GM19395 (cell line): ENCODE measurements at regions not wholly inside any gene's neighbourhood (a gene's known extent, or its start where the extent isn't known, plus 50 kb on each side); places are given as distances from the start of the nearest gene placed in this dataset.

Experiments used
- ATAC-seq: cut with Tn5 transposase; IDR thresholded peaks from one replicate; pipeline ENCODE4 v1.9.1; 2021; ENCODE audit warnings: mild to moderate bottlenecking, moderate library complexity; ENCODE audit not compliant: unreplicated experiment

DNA sequence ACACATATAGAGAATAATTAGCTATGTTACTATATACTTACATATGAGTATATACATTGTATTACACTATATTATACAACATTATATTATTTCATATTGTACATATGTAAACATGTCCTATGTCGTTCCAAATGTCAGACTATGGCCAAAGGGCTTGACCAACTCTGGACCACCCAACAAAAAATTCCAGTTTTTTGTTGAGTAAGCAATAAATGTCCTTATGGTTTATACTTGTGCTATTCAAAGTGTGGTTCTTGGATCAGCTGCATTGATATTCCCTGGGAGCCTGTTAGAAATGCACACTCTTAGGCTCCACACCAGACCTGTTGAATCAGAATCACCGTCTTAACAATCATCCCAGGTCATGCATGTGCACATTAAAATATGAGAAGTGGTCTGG is 225.4 kb upstream of the ZFP64 start:
- ATAC-seq = no peak

DNA sequence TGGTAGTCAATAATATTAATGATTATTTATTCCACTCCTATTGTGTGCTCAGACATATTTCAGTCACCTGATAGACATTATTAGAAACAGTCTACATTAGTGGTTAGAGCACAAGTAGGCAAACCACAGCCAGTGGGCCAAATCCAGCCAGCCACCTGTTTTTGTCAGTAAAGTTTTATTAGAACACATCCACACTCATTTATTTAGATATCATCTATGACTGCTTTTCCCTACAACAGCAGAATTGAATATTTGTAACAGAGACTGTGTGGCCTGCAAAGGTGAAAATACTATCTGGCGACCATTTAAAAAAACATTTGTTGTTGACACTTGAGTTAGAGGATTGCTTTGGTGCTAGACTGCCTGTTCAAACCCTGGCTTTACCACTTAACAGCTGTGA is 220.0 kb upstream of the ZFP64 start:
- ATAC-seq = no peak

DNA sequence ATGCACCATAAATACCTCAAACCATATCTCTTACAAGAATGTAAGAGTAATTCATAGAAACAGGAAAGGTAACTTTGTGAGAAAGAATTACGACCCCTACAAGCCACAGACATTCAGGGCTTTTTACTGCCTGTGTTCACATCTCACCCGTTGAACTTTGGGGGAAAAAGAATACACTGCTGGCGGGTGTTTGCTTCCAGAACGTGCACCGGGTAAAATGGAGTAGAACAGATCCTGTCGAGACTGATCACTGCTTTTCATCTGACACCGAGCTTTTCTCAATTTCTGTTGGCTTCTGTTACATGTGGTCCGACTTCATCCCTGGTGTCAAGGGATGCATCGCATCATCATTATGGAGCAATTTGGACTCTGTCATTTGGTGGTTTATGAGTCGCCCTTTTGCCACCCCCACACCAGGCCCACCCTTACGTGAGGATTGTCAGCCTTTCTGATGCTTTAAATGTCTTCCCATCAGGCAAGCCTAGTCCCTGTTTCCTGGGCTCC is 219.2 kb upstream of the ZFP64 start:
- ATAC-seq = no peak

DNA sequence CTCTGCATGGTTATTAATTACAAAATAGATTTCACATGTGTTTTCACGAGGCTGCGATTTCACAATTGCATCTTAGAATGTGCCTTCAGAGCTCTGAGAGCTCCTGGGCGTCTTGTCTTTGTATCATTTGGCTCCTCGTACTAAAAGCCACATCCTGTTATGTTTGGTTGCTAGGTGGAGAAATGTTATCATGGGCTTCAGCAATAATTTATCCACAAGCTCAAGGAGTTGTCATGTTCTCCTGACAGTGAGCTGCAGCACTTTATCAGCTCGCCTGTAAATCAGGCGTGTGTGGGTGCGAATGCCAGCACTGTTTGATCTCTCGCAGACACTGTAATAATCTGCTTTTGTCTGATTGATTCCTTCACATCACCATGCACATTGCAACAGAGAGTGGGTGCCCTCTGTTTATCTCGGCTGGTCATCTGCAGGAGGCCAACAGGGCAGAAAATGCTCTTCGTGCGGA is 218.6 kb upstream of the ZFP64 start:
- no peak for ATAC-seq

DNA sequence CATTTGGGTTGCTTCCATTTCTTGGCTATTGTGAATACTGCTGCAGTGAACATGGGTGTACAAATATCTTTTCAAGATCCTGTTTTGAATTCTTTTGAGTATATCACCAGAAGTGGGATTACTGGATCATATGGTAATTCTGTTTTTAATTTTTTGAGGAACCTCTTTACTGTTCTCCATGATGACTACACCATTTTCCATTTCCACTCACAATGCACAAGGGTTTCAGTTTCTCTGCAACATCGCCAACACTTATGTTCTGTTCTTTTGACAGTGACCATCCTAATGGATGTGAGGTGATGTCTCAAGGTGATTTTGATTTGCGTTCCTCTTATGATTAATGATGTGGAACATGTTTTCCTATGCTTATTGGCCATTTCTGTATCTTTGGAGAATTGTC is 214.4 kb upstream of the ZFP64 start:
- ATAC-seq = no peak

DNA sequence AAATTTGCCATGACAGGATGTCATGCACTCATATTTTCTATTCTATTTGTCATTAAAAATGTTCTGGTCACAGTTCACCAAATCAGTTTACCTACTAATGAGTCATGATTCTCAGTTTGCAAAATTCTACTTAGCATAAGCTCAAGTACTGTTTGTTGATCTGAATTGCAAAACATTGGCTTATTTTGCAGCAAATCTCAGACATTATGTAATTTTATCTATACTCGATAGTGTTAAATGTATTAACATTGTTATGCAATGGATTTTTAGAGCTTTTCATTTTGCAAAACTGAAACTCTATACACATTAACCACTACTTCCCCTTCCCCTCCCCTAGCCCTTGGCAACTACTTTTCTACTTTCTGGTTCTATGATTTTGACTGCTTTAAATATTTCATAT is 213.8 kb upstream of the ZFP64 start:
- peak; percentile 82 for ATAC-seq

DNA sequence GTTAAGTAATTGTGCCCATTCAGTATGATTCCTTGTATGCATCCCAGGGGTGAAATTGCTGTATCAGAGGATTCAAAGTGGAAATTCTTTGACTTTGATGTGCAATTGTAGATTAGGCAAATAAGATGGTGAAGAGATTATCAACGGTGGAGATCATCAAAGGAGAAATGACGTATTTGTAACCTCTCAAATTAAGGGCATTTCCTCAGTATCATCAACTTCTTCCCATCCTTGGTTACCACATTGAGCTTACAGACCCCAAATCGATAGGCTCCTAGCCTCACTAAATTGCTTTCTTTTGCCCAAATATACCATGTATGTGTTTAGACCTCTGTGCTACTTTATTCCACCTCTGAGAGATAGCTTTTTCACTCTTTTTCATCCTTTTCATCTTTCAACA is 213.1 kb upstream of the ZFP64 start:
- no peak for ATAC-seq

DNA sequence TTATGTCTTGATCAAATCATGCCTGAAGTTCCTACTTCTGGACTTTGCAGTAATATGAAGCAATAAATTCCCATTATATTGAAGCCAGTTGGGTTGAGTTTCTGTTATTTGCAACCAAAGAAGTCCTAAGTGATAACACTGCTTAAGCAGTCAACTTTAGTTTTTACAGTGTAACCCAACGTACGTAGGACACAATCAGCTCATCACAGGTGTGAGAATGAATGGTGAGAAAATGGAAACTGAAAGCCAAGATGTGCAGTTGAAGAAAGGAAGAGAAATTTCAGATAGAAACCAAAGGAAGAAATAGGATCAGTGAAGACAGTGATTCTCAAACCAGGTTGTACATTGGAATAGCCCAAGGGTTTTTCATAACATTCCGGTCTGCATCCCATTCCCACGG is 211.4 kb upstream of the ZFP64 start:
- no peak for ATAC-seq

DNA sequence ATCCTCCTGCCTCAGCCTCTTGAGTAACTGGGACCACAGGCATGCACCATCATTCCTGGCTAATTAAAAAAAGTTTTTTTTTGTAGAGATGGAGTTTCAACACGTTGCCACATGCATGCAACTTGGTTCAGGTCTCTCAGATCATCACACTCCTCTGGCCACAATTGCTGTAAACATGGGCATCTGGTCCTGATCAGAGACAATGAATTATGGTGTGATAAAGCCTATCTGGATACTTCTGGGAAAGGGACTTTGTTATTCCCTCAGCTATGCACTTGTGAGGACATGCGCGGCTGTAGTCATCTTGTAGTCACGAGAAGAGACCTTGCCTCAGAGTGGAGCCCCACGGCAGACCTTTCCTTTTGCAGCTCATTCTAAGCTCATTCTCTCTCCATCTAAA is 210.9 kb upstream of the ZFP64 start:
- ATAC-seq = no peak

DNA sequence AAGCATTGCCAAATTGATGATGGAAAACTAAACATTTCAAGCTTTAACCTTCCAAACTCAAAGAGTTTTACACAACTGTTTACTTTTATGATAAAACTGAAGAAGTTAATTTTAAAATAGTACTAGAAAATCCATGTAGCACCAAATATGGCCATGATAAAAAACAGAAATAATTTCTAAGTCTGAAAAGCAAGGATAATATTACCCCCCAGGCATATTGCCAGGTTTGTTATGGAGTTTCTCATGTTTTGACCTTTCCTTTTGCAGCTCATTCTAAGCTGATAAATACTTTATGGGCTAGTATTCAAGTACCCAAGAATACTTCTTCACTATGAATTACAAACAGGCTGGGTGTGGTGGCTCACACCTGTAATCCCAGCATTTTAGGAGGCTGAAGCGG is 209.9 kb upstream of the ZFP64 start:
- no peak for ATAC-seq

DNA sequence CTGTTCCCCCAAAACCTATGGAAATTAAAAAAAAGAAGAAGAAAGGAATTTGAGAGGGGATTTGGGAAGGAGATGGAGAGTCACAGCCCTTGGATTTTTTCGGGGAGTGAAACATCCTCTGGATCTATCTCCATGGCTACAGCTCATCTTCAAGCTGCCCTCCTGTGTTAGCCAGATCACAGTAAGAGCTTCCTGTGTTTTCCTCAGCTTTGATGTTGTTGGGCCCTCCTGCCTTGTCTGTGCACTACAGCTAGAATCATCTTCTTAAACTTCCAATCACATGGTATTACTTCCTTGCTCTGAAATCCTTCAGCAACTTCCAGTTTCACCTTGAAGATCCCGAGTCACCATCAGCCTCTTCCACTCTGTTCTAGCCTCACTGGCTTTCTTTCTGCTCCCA is 207.8 kb upstream of the ZFP64 start:
- ATAC-seq = no peak

DNA sequence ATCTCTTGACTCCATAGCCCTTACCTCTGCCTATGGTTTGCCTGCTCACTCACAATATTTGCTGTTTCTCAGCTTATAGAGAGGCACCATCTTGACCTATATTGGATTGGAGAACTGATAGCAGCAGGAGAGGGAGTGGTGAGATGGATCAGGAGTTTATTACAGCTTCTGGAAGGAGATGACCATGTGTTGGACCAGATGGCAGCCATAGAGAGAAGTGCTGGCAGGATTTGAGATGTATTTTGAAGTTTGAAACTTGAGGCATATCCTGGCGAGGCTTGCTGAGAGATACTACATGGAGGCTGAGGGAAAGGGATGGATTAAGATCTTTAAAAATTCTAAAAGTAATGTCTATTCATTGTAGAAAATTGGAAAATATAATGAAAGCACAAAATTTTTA is 198.0 kb upstream of the ZFP64 start:
- ATAC-seq = no peak

DNA sequence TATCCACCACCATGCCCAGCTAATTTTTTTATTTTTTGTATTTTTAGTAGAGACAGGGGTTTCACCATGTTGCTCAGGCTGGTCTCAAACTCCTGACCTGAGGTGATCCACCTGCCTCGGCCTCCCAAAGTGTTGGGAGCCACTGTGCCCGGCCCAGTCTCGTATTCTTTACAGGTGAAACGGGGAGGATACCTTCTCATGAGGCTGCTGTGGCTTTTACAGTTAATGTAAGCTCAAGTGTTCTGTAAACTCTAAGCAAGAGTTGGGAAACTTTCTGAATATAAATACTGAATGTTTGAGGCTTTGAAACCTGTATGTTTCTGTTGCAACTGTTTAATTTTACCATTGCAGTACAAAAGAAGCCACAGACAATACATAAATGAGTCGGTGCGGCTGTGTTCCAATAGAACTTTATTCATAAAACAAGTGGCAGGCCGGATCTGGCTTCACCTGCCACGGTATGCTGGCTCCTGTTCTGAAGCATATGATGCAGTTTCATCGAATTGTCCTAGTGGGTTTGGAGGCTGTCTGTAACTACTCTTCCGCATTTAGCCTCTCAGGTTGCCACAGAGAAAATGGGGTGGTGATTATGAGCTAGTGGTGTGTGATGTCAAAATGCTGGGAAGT is 192.5 kb upstream of the ZFP64 start:
- ATAC-seq = no peak

DNA sequence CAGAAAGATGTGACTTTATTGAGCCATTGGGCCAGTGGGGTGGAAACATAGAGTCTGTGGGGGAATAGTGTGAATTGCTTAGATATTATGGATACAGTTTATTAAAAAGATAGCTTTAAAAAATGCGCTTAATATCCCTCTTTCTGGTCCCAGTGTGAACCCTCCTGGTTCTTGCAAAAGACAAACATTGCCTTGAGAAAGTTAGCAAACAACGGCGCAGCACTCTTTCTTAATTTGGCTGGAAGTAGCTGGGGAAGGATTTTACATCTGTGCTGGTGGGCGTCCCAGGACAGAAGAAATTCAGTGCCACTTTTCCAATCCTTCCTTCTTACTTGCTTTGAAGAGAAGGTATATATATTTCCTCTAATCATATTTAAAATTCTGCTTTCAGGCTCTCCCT is 191.4 kb upstream of the ZFP64 start:
- no peak for ATAC-seq

DNA sequence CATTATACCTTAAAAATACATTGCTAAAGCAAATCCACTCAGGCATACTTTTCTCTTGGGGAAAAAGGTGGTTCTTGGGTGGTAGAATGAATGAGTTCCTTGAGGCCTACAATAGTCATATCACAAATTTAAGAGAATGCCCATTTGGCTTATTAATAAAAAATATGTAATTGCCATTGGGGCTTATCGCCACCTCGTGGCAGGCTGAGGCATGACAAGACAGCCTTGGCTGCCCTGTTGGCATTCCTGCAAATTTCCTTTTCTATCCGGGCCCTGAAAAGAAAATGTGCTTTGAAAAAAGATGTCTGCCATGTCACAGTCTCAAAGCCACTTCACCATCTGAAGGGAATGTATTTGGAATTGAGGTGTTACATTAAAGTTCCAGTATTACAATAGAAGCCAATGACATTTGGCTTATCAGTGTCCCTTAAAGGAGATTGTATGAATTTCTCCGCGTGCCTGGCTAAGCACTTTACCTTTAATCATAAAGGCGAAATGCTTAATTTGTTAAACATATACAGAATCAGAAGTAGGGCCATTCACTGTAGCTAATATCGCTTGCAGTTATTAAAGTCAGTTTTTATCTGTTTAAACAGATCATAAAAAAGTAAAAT is 188.3 kb upstream of the ZFP64 start:
- no peak for ATAC-seq

DNA sequence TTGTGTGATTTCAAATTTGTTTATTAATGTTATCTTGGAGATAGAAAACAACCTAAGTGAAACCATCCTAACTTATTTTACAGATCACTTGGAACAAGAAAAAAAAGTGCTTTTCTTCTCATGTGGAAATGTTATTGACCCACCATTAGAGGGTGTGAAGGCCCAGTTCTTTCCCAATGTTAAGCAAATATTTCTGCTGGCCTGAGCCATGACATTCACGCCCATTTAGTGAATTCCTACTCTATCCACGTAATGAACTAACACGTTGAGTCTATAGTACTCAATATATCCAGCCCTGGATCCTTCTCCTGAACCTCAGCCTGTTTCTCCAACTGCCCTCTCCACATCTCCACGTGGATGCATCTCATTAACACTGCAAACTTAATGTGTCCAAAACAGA is 180.6 kb upstream of the ZFP64 start:
- no peak for ATAC-seq

DNA sequence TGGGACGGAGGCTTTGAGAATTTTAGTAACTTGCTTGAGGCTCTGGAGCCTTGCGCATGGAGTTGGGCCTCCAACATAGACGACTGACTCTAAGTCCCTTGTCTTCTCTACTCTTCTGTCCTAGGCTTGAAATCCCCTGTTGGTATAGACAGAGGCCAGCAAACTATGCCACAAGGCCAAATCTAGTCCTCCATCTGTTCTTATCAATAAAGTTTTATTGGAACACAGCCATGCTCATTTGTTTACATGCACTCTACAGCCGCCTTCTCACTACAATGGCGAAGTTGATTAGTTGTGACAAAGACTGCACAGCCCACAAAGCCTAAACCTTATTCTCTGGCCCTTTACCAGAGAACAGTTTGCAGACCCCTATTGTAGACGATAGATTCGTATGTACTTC is 174.1 kb upstream of the ZFP64 start:
- no peak for ATAC-seq

DNA sequence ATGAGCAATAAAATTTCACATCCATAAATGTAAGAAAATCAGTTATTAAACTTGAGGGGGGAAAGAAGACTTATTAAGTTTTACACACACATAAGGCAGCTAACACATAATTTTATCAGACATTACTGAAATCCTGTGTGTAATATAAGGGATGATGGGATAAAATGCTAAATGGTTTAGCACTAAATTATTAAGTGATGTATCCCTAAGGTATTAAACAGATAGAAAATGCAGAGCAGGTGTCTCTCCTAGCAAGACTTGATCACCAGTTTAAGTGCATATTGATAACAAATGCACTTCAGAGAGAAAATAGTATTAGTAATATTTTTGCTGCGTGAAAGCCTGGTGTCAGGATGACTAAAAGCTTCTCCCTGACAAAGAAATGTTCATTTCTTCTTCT is 172.8 kb upstream of the ZFP64 start:
- no peak for ATAC-seq

DNA sequence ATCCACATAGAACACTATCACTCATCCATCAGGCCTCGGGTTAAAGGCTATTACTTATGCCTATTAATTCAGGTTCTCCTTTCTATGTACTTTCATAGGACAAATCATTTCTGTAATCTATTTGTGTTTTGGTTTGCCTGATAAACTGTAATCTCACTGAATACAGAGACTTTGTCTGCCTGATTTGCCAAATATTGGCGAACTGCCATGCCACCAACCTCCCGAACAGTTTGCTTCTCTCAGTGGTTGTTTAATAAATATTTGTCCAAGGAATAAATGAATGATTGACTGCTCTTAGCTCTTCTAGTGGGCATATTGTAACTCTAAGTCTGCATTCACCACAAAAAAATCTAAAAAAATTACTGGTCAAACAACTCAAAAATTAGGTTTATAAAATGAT is 170.1 kb upstream of the ZFP64 start:
- no peak for ATAC-seq

DNA sequence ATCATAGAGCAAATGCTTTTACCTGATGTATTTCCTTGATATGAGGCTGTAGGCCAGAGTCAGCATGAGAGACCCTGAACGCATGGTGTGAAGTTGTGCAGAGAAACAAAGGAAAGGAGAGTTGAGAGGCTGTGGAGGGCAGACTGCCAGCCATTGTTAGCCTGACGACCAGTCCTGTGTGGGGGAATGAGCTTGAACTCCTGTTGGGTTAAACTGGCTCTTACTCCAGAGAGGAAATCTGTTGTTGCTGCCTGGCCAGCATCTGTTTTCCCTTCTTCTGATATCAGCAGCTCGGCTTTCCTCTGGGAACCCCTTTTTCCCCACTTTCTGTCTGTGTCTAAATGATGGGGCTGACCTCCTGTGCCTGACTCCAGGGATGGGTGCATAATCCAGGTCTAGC is 158.2 kb upstream of the ZFP64 start:
- no peak for ATAC-seq

DNA sequence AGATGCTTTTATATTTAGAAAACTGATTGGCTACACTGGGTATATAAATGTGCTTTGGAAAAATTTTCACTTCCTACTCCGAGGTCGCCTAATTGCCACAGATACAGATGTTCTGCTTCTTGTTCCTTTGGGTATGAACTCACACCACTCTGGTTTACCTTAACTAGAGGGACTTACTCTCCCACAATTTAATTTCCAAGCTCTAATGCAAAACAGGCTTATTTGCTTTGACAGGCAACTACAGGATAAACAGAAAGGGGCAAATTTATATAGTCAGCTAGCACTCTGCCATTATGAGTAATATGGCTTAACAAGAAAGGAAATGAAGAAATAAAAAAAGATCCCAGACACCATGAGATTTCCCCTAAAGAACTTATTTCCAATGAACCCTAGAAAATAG is 156.9 kb upstream of the ZFP64 start:
- no peak for ATAC-seq

DNA sequence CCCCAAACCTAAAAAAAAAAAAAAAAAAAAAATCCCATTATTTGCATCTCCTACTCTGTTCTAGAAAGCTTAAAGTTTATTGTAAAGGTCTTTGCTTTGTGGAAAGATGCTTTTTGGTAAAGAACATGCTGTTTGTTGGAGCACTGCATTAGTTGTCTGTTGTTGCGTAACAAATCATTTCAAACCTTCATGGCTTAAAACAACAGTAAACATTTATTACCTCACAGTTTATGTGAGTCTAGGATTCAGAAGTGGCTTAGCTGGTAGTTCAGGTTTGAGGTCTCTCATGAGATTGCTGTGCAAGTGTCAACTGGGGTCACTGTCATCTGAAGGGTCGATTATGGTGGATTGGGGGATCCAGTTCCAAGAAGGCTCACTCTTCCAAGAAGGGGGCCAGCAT is 155.2 kb upstream of the ZFP64 start:
- ATAC-seq = no peak

DNA sequence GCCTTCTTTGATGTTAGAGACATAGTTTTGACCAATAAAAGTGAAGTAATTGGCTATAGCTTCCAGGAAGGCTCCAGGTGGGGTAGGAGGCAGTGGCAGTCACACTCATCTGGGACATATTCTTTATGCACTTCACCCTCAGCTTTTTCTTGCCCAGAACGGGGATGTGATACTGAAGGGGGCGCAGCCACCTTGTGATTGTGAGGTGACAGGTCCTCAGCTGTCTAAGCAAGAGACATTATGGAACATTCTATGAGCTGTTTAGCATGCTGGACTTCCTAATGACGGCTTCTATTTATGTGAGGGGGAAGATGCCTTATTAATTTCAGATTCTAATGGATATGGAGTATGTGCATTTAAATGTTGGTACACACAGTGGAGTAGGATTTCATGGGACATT is 151.3 kb upstream of the ZFP64 start:
- ATAC-seq = no peak
